ENCODE measurements at regions not wholly inside any gene's neighbourhood (a gene's known extent, or its start where the extent isn't known, plus 50 kb on each side); places are given as distances from the start of the nearest gene placed in this dataset.

DNA sequence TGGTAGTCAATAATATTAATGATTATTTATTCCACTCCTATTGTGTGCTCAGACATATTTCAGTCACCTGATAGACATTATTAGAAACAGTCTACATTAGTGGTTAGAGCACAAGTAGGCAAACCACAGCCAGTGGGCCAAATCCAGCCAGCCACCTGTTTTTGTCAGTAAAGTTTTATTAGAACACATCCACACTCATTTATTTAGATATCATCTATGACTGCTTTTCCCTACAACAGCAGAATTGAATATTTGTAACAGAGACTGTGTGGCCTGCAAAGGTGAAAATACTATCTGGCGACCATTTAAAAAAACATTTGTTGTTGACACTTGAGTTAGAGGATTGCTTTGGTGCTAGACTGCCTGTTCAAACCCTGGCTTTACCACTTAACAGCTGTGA lies 220.0 kb upstream of the ZFP64 start:
- TF ChIP-seq RAD21 (IDR thresholded peaks at IDR 0.05; ENCODE audit: low read depth) = no peak
- TF ChIP-seq, protein P1, sequence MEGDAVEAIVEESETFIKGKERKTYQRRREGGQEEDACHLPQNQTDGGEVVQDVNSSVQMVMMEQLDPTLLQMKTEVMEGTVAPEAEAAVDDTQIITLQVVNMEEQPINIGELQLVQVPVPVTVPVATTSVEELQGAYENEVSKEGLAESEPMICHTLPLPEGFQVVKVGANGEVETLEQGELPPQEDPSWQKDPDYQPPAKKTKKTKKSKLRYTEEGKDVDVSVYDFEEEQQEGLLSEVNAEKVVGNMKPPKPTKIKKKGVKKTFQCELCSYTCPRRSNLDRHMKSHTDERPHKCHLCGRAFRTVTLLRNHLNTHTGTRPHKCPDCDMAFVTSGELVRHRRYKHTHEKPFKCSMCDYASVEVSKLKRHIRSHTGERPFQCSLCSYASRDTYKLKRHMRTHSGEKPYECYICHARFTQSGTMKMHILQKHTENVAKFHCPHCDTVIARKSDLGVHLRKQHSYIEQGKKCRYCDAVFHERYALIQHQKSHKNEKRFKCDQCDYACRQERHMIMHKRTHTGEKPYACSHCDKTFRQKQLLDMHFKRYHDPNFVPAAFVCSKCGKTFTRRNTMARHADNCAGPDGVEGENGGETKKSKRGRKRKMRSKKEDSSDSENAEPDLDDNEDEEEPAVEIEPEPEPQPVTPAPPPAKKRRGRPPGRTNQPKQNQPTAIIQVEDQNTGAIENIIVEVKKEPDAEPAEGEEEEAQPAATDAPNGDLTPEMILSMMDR (IDR thresholded peaks at IDR 0.05 in 2 of 3, conservative IDR thresholded peaks at IDR 0.05 in 1 of 3; ENCODE audit: borderline replicate concordance in 1 of 3, insufficient read depth in 1 of 3, low read depth in 2 of 3, low read length in 2 of 3) = no peak

Data from HCT116 (cell line).